ENCODE measurements at regions not wholly inside any gene's neighbourhood (a gene's known extent, or its start where the extent isn't known, plus 50 kb on each side); places are given as distances from the start of the nearest gene placed in this dataset.

- Histone ChIP-seq H3K27ac (ENCODE audit: low read depth, low read length) (no peak overlapping the region), H3K4me2 (ENCODE audit: insufficient read depth, low read length) (no peak overlapping the region), H3K4me3 (ENCODE audit: insufficient read depth, low read length) (no peak overlapping the region), H3K4me1 (ENCODE audit: insufficient read depth, low read length) (no peaks in the 10 kb centered on the region), H3K36me3 (ENCODE audit: insufficient read depth, low read length) (no peaks in the 10 kb centered on the region), H3K79me2 (ENCODE audit: insufficient read depth, low read length) (no peaks in the 10 kb centered on the region), H4K20me1 (ENCODE audit: insufficient read depth, low read length) (no peaks in the 10 kb centered on the region), H3K27me3 (ENCODE audit: insufficient read depth, low read length) (no peaks in the 10 kb centered on the region), H2AFZ (ENCODE audit: low read length) (no peak overlapping the region), H3K9me3 (ENCODE audit: low read depth, low read length) (peaks cover 3% of the 10 kb centered on the region)
- TF ChIP-seq CTCF (IDR thresholded peaks at IDR 0.05; ENCODE audit: extremely low read depth, low read depth, low read length), result no peak
- no peak for DNase-seq (ENCODE audit: insufficient read length, low spot score, missing footprints)
Measured at GRCh38 chr19:28424662-28425045, 788.3 kb downstream of the UQCRFS1 start.

GRCh38 chr19:28424077-28424476 is 788.9 kb downstream of the UQCRFS1 start:
- DNase-seq (ENCODE audit: insufficient read length, low spot score, missing footprints), result no peak
- Histone ChIP-seq H3K27ac (ENCODE audit: low read depth, low read length) (no peak overlapping the region), H3K9me3 (ENCODE audit: low read depth, low read length) (peaks cover 3% of the 10 kb centered on the region)

GRCh38 chr19:28422791-28423650 is 789.9 kb downstream of the UQCRFS1 start:
- no peak for DNase-seq (ENCODE audit: insufficient read length, low spot score, missing footprints)

More at GRCh38 chr19:28424077-28424476, 788.9 kb downstream of the UQCRFS1 start:
- Histone ChIP-seq H3K4me1 (ENCODE audit: insufficient read depth, low read length) (no peaks in the 10 kb centered on the region), H3K36me3 (ENCODE audit: insufficient read depth, low read length) (no peaks in the 10 kb centered on the region), H3K27me3 (ENCODE audit: insufficient read depth, low read length) (no peaks in the 10 kb centered on the region), H3K4me3 (ENCODE audit: insufficient read depth, low read length) (no peak overlapping the region), H4K20me1 (ENCODE audit: insufficient read depth, low read length) (no peaks in the 10 kb centered on the region), H3K4me2 (ENCODE audit: insufficient read depth, low read length) (no peak overlapping the region), H2AFZ (ENCODE audit: low read length) (no peak overlapping the region), H3K79me2 (ENCODE audit: insufficient read depth, low read length) (no peaks in the 10 kb centered on the region)
- TF ChIP-seq CTCF (IDR thresholded peaks at IDR 0.05; ENCODE audit: extremely low read depth, low read depth, low read length), result no peak

More at GRCh38 chr19:28422791-28423650, 789.9 kb downstream of the UQCRFS1 start:
- Histone ChIP-seq H3K4me1 (ENCODE audit: insufficient read depth, low read length) (no peaks in the 10 kb centered on the region), H3K27ac (ENCODE audit: low read depth, low read length) (no peak overlapping the region), H3K9me3 (ENCODE audit: low read depth, low read length) (peaks cover 3% of the 10 kb centered on the region), H3K36me3 (ENCODE audit: insufficient read depth, low read length) (no peaks in the 10 kb centered on the region), H3K27me3 (ENCODE audit: insufficient read depth, low read length) (no peaks in the 10 kb centered on the region), H4K20me1 (ENCODE audit: insufficient read depth, low read length) (no peaks in the 10 kb centered on the region), H3K79me2 (ENCODE audit: insufficient read depth, low read length) (no peaks in the 10 kb centered on the region), H2AFZ (ENCODE audit: low read length) (no peak overlapping the region), H3K4me3 (ENCODE audit: insufficient read depth, low read length) (no peak overlapping the region), H3K4me2 (ENCODE audit: insufficient read depth, low read length) (no peak overlapping the region)
- no peak for TF ChIP-seq CTCF (IDR thresholded peaks at IDR 0.05; ENCODE audit: extremely low read depth, low read depth, low read length)

Data from osteoblast (primary cell).